Liver (tissue), 8 donors: ENCODE measurements at regions not wholly inside any gene's neighbourhood (a gene's known extent, or its start where the extent isn't known, plus 50 kb on each side); places are given as distances from the start of the nearest gene placed in this dataset.

ENCODE experiments used
- DNase-seq: peaks from one replicate; pipeline ENCODE4 v3.0.0-alpha.2; 2017; ENCODE audit warnings: low spot score
- H3K27ac ChIP-seq, 2 donors: one replicate each; pipeline ENCODE4 v1.7.0; 2013; ENCODE audit warnings: inconsistent platforms in 2 of 2, low read length in 2 of 2, control low read depth in 1 of 2, low read depth in 1 of 2, mild to moderate bottlenecking in 1 of 2
- H3K27me3 ChIP-seq, 4 donors: one replicate each; pipeline versions ENCODE4 v1.6.1 to v1.7.0; 2013; ENCODE audit warnings: low read length in 3 of 4, inconsistent platforms in 1 of 4, mild to moderate bottlenecking in 1 of 4, moderate library complexity in 1 of 4; ENCODE audit not compliant: control insufficient read depth in 4 of 4, insufficient read depth in 4 of 4
- H3K36me3 ChIP-seq, 4 donors: one replicate each; pipeline versions ENCODE4 v1.6.1 to v1.7.0; 2013; ENCODE audit warnings: low read length in 3 of 4, mild to moderate bottlenecking in 3 of 4, low read depth in 1 of 4, moderate library complexity in 1 of 4; ENCODE audit not compliant: control insufficient read depth in 4 of 4, insufficient read depth in 3 of 4
- H3K4me1 ChIP-seq, 4 donors: one replicate each; pipeline versions ENCODE4 v1.6.1 to v1.7.0; 2013; ENCODE audit warnings: low read length in 3 of 4, mild to moderate bottlenecking in 3 of 4, moderate library complexity in 1 of 4; ENCODE audit not compliant: control insufficient read depth in 4 of 4, insufficient read depth in 4 of 4
- H3K4me3 ChIP-seq, 3 donors: one replicate each; pipeline versions ENCODE4 v1.6.1 to v1.7.0; 2013; ENCODE audit warnings: low read length in 3 of 3, control low read depth in 1 of 3, low read depth in 1 of 3, mild to moderate bottlenecking in 1 of 3
- H3K9ac ChIP-seq, 2 donors: one replicate each; pipeline ENCODE4 v1.7.0; 2013; ENCODE audit warnings: low read length in 2 of 2, mild to moderate bottlenecking in 2 of 2, moderate library complexity in 2 of 2, control low read depth in 1 of 2, low read depth in 1 of 2
- H3K9me3 ChIP-seq, 4 donors: one replicate each; pipeline versions ENCODE4 v1.6.1 to v1.7.0; 2013; ENCODE audit warnings: low read length in 3 of 4; ENCODE audit not compliant: control insufficient read depth in 4 of 4
- CTCF ChIP-seq: fragments of 150-350 bp; IDR thresholded peaks from 2 replicates; pipeline ENCODE4 v1.5.1; 2017; ENCODE audit warnings: improper control_type of control experiment, low read depth, low read length; ENCODE audit not compliant: missing input control
- EGR1 ChIP-seq, 2 donors: IDR thresholded peaks; 2 replicates each; pipeline ENCODE4 v1.6.1; 2016 to 2018; ENCODE audit warnings: antibody characterized with exemption in 2 of 2, low read depth in 2 of 2
- FOXA1 ChIP-seq: IDR thresholded peaks from 2 replicates; pipeline ENCODE4 v1.6.1; 2016; ENCODE audit warnings: antibody characterized with exemption
- FOXA2 ChIP-seq: IDR thresholded peaks from 2 replicates; pipeline ENCODE4 v1.6.1; 2016; ENCODE audit warnings: antibody characterized with exemption
- GABPA ChIP-seq, 2 donors: IDR thresholded peaks in 1 of 2; conservative IDR thresholded peaks in 1 of 2; 2 replicates each; pipeline ENCODE4 v1.6.1; 2016; ENCODE audit warnings: antibody characterized with exemption in 2 of 2, mild to moderate bottlenecking in 1 of 2, moderate library complexity in 1 of 2
- HNF4A ChIP-seq, 2 donors: conservative IDR thresholded peaks; 2 replicates each; pipeline ENCODE4 v1.6.1; 2016; ENCODE audit warnings: antibody characterized with exemption in 2 of 2, mild to moderate bottlenecking in 2 of 2
- JUND ChIP-seq, 2 donors: IDR thresholded peaks; 2 replicates each; pipeline ENCODE4 v1.6.1; 2016; ENCODE audit warnings: antibody characterized with exemption in 2 of 2
- RAD21 ChIP-seq, 2 donors: IDR thresholded peaks; 2 replicates each; pipeline ENCODE4 v1.6.1; 2016; ENCODE audit warnings: antibody characterized with exemption in 2 of 2, mild to moderate bottlenecking in 2 of 2
- RXRA ChIP-seq, 2 donors: IDR thresholded peaks; 2 replicates each; pipeline ENCODE4 v1.6.1; 2017 to 2018; ENCODE audit warnings: antibody characterized with exemption in 2 of 2, mild to moderate bottlenecking in 1 of 2
- SP1 ChIP-seq: IDR thresholded peaks from 2 replicates; pipeline ENCODE4 v1.6.1; 2018; ENCODE audit warnings: antibody characterized with exemption, mild to moderate bottlenecking
- TAF1 ChIP-seq: conservative IDR thresholded peaks from 2 replicates; pipeline ENCODE4 v1.6.1; 2016; ENCODE audit warnings: antibody characterized with exemption, mild to moderate bottlenecking
- YY1 ChIP-seq: IDR thresholded peaks from 2 replicates; pipeline ENCODE4 v1.6.1; 2016; ENCODE audit warnings: antibody characterized with exemption, mild to moderate bottlenecking
- WGBS: extraction: QIAGEN DNeasy Blood & Tissue Kit; methylation state at CpG from one replicate; pipeline ENCODE4 v1.1.7; 2013; 5-methylcytosine and 5-hydroxymethylcytosine counted together
- TF ChIP-seq, protein P1 (sequence below): IDR thresholded peaks from 2 replicates; pipeline ENCODE4 v1.6.1; 2016; ENCODE audit warnings: antibody characterized with exemption
- TF ChIP-seq, protein P2 (sequence below): IDR thresholded peaks from 2 replicates; pipeline ENCODE4 v1.6.1; 2016; ENCODE audit warnings: antibody characterized with exemption
- TF ChIP-seq, protein P3 (sequence below): IDR thresholded peaks from 2 replicates; pipeline ENCODE4 v1.6.1; 2016; ENCODE audit warnings: antibody characterized with exemption
- donor health status: healthy.
- donor health status: healthy.
- donor health status: healthy.
- donor health status: healthy.
- donor health status: healthy.

DNA sequence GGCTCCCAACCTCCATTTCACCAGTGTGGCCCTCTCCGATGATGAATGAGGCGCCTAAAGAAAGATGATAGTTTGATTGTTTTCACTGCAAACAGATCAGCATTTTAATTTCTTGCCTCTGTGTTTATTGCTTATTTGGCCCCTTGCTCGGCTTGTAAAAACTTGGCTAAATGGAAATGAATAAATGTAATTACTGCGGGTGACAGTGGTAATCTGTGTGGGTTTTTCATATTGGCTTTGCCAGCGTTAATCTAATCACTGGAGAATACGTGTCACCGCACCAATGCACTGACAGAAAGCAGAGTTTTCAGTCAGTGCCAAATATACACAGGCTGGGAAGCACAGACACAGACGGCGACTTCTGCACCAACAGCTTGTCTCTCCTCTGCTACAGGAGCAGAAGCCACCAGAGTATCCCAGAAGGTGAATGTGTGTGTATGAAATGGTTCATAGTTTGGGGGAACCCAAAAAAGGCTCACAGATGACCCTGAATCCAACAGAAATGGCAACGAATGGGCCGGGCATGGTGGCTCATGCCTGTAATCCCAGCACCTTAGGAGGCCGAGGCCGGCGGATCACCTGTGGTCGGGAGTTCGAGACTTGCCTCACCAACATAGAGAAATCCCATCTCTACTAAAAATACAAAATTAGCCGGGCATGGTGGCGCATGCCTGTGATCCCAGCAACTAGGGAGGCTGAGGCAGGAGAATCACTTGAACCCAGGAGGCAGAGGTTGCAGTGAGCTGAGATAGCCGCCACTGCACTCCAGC lies 534.0 kb downstream of the PKHD1 start:
- no peaks in the 10 kb centered on the region for H3K4me1 ChIP-seq
- no peak overlapping the region for H3K27ac ChIP-seq
- no peak overlapping the region for H3K9ac ChIP-seq
- no peaks in the 10 kb centered on the region for H3K36me3 ChIP-seq
- no peak for DNase-seq
- TF ChIP-seq GABPA (IDR thresholded peaks at IDR 0.05 in 1 of 2, conservative IDR thresholded peaks at IDR 0.05 in 1 of 2) (no peak), CTCF (no peak), SP1 (no peak), RXRA (IDR thresholded peaks at IDR 0.05) (no peak), FOXA2 (no peak), YY1 (no peak), EGR1 (IDR thresholded peaks at IDR 0.05; ENCODE audit: low read depth in 2 of 2) (no peak), JUND (IDR thresholded peaks at IDR 0.05) (no peak), FOXA1 (no peak), TAF1 (no peak), HNF4A (conservative IDR thresholded peaks at IDR 0.05) (no peak)
- TF ChIP-seq, protein P1, sequence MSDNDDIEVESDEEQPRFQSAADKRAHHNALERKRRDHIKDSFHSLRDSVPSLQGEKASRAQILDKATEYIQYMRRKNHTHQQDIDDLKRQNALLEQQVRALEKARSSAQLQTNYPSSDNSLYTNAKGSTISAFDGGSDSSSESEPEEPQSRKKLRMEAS: no peak
- TF ChIP-seq, protein P2, sequence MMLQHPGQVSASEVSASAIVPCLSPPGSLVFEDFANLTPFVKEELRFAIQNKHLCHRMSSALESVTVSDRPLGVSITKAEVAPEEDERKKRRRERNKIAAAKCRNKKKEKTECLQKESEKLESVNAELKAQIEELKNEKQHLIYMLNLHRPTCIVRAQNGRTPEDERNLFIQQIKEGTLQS: no peak
- TF ChIP-seq, protein P3, sequence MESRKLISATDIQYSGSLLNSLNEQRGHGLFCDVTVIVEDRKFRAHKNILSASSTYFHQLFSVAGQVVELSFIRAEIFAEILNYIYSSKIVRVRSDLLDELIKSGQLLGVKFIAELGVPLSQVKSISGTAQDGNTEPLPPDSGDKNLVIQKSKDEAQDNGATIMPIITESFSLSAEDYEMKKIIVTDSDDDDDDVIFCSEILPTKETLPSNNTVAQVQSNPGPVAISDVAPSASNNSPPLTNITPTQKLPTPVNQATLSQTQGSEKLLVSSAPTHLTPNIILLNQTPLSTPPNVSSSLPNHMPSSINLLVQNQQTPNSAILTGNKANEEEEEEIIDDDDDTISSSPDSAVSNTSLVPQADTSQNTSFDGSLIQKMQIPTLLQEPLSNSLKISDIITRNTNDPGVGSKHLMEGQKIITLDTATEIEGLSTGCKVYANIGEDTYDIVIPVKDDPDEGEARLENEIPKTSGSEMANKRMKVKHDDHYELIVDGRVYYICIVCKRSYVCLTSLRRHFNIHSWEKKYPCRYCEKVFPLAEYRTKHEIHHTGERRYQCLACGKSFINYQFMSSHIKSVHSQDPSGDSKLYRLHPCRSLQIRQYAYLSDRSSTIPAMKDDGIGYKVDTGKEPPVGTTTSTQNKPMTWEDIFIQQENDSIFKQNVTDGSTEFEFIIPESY: no peak
- 88% methylated on average over 19 of the region's 19 CpGs for WGBS
- H3K4me3 ChIP-seq: no peak overlapping the region
- no peaks in the 10 kb centered on the region for H3K9me3 ChIP-seq
- H3K27me3 ChIP-seq: no peaks in the 10 kb centered on the region

GRCh38 chr6:51554029-51554428 lies 533.4 kb downstream of the PKHD1 start:
- Histone ChIP-seq H3K4me1 (no peaks in the 10 kb centered on the region), H3K27me3 (no peaks in the 10 kb centered on the region), H3K36me3 (no peaks in the 10 kb centered on the region), H3K27ac (no peak overlapping the region), H3K9me3 (no peaks in the 10 kb centered on the region), H3K9ac (no peak overlapping the region), H3K4me3 (no peak overlapping the region)
- TF ChIP-seq YY1 (no peak), FOXA2 (no peak), EGR1 (IDR thresholded peaks at IDR 0.05; ENCODE audit: low read depth in 2 of 2) (no peak), SP1 (no peak), HNF4A (conservative IDR thresholded peaks at IDR 0.05) (no peak), RAD21 (IDR thresholded peaks at IDR 0.05) (no peak), JUND (IDR thresholded peaks at IDR 0.05) (no peak), FOXA1 (no peak)
- TF ChIP-seq, protein P3: no peak
- 89% methylated on average over 3 of the region's 3 CpGs for WGBS
- no peak for DNase-seq
